IPS-15b (cell line): ENCODE measurements at regions not wholly inside any gene's neighbourhood (a gene's known extent, or its start where the extent isn't known, plus 50 kb on each side); places are given as distances from the start of the nearest gene placed in this dataset.
"Not testable (repeated sequence)": the region's sequence is repeated elsewhere in the genome, so short reads cannot be mapped to it uniquely, and the experiment has no call there.

Experiments used
- H3K27me3 ChIP-seq: one replicate; pipeline ENCODE4 v1.6.1; 2013; ENCODE audit warnings: low read length; ENCODE audit not compliant: control insufficient read depth, insufficient read depth
- H3K36me3 ChIP-seq: one replicate; pipeline ENCODE4 v1.6.1; 2013; ENCODE audit warnings: low read length; ENCODE audit not compliant: control insufficient read depth, insufficient read depth
- H3K4me1 ChIP-seq: one replicate; pipeline ENCODE4 v1.6.1; 2013; ENCODE audit warnings: mild to moderate bottlenecking, low read length; ENCODE audit not compliant: control insufficient read depth, insufficient read depth
- H3K4me3 ChIP-seq: one replicate; pipeline ENCODE4 v1.5.1; 2013; ENCODE audit warnings: low read depth, low read length
- H3K9ac ChIP-seq: one replicate; pipeline ENCODE4 v1.6.1; 2013; ENCODE audit warnings: low read depth, mild to moderate bottlenecking, low read length
- H3K9me3 ChIP-seq: one replicate; pipeline ENCODE4 v1.6.1; 2013; ENCODE audit warnings: mild to moderate bottlenecking, low read length; ENCODE audit not compliant: control insufficient read depth, insufficient read depth

- Histone ChIP-seq H3K36me3 (no peaks in the 10 kb centered on the region), H3K9me3 (no peaks in the 10 kb centered on the region), H3K9ac (no peak overlapping the region), H3K27me3 (no peaks in the 10 kb centered on the region), H3K4me1 (no peaks in the 10 kb centered on the region), H3K4me3 (no peak overlapping the region)
These were observed 594.5 kb downstream of the ANKRD50 start for GRCh38 chr4:124118061-124118460.

- H3K36me3 ChIP-seq: no peaks in the 10 kb centered on the region
- H3K9me3 ChIP-seq: no peaks in the 10 kb centered on the region
- H3K27me3 ChIP-seq: no peaks in the 10 kb centered on the region
These were observed 591.0 kb downstream of the ANKRD50 start for GRCh38 chr4:124121461-124121971.

GRCh38 chr4:124123181-124123580, 589.4 kb downstream of the ANKRD50 start:
- Histone ChIP-seq H3K27me3 (no peaks in the 10 kb centered on the region), H3K36me3 (no peaks in the 10 kb centered on the region), H3K9me3 (no peaks in the 10 kb centered on the region), H3K4me1 (no peaks in the 10 kb centered on the region), H3K9ac (no peak overlapping the region), H3K4me3 (no peak overlapping the region)

More at GRCh38 chr4:124121461-124121971, 591.0 kb downstream of the ANKRD50 start:
- no peak overlapping the region for H3K9ac ChIP-seq
- H3K4me3 ChIP-seq: no peak overlapping the region
- H3K4me1 ChIP-seq: no peaks in the 10 kb centered on the region

- H3K4me1 ChIP-seq: no peaks in the 10 kb centered on the region
- H3K27me3 ChIP-seq: no peaks in the 10 kb centered on the region
- no peaks in the 10 kb centered on the region for H3K9me3 ChIP-seq
- H3K4me3 ChIP-seq: no peak overlapping the region
- no peaks in the 10 kb centered on the region for H3K36me3 ChIP-seq
- no peak overlapping the region for H3K9ac ChIP-seq
These were observed 588.8 kb downstream of the ANKRD50 start for GRCh38 chr4:124123721-124124120.

GRCh38 chr4:124131324-124131723, 581.2 kb downstream of the ANKRD50 start:
- H3K36me3 ChIP-seq, H3K9me3 ChIP-seq, H3K4me1 ChIP-seq, H3K9ac ChIP-seq, H3K27me3 ChIP-seq, H3K4me3 ChIP-seq: not testable (repeated sequence)

- H3K27me3 ChIP-seq: no peaks in the 10 kb centered on the region
- no peaks in the 10 kb centered on the region for H3K36me3 ChIP-seq
- no peaks in the 10 kb centered on the region for H3K4me1 ChIP-seq
- no peak overlapping the region for H3K9ac ChIP-seq
- no peak overlapping the region for H3K4me3 ChIP-seq
- H3K9me3 ChIP-seq: peaks cover 9% of the 10 kb centered on the region
These were observed 580.4 kb downstream of the ANKRD50 start for GRCh38 chr4:124132161-124132560.

GRCh38 chr4:124133753-124134152, 578.8 kb downstream of the ANKRD50 start:
- Histone ChIP-seq H3K4me3 (no peak overlapping the region), H3K36me3 (no peaks in the 10 kb centered on the region), H3K27me3 (no peaks in the 10 kb centered on the region), H3K9ac (no peak overlapping the region), H3K9me3 (peaks cover 9% of the 10 kb centered on the region), H3K4me1 (no peaks in the 10 kb centered on the region)

- Histone ChIP-seq H3K4me1 (no peaks in the 10 kb centered on the region), H3K4me3 (no peak overlapping the region), H3K27me3 (no peaks in the 10 kb centered on the region), H3K9me3 (peaks cover 9% of the 10 kb centered on the region), H3K36me3 (no peaks in the 10 kb centered on the region), H3K9ac (no peak overlapping the region)
These were observed 577.1 kb downstream of the ANKRD50 start for GRCh38 chr4:124135409-124135813.

GRCh38 chr4:124139044-124139443, 573.5 kb downstream of the ANKRD50 start:
- H3K36me3 ChIP-seq: no peaks in the 10 kb centered on the region
- H3K4me1 ChIP-seq: no peaks in the 10 kb centered on the region
- H3K27me3 ChIP-seq: no peaks in the 10 kb centered on the region
- no peaks in the 10 kb centered on the region for H3K9me3 ChIP-seq
- H3K9ac ChIP-seq: no peak overlapping the region
- no peak overlapping the region for H3K4me3 ChIP-seq

- H3K9me3 ChIP-seq: no peaks in the 10 kb centered on the region
- no peaks in the 10 kb centered on the region for H3K27me3 ChIP-seq
- H3K4me3 ChIP-seq: no peak overlapping the region
- H3K9ac ChIP-seq: no peak overlapping the region
- H3K4me1 ChIP-seq: no peaks in the 10 kb centered on the region
- no peaks in the 10 kb centered on the region for H3K36me3 ChIP-seq
These were observed 568.9 kb downstream of the ANKRD50 start for GRCh38 chr4:124143632-124144031.

- H3K4me1 ChIP-seq: no peaks in the 10 kb centered on the region
- H3K36me3 ChIP-seq: no peaks in the 10 kb centered on the region
- H3K27me3 ChIP-seq: no peaks in the 10 kb centered on the region
- H3K4me3 ChIP-seq: no peak overlapping the region
- H3K9ac ChIP-seq: no peak overlapping the region
- H3K9me3 ChIP-seq: no peaks in the 10 kb centered on the region
These were observed 568.3 kb downstream of the ANKRD50 start for GRCh38 chr4:124144238-124144654.

GRCh38 chr4:124146068-124146467, 566.5 kb downstream of the ANKRD50 start:
- Histone ChIP-seq H3K9ac (no peak overlapping the region), H3K4me3 (no peak overlapping the region), H3K36me3 (no peaks in the 10 kb centered on the region)

More at GRCh38 chr4:124146068-124146467, 566.5 kb downstream of the ANKRD50 start:
- Histone ChIP-seq H3K27me3 (no peaks in the 10 kb centered on the region), H3K4me1 (no peaks in the 10 kb centered on the region), H3K9me3 (no peaks in the 10 kb centered on the region)
